SH-SY5Y (cell line): ENCODE measurements at regions not wholly inside any gene's neighbourhood (a gene's known extent, or its start where the extent isn't known, plus 50 kb on each side); places are given as distances from the start of the nearest gene placed in this dataset.

Experiments
- GATA2 ChIP-seq: IDR thresholded peaks from 2 replicates; pipeline ENCODE4 v1.6.1; 2011; ENCODE audit warnings: mild to moderate bottlenecking, low read depth, low read length
- GATA3 ChIP-seq: IDR thresholded peaks from 2 replicates; pipeline ENCODE4 v1.6.1; 2011; ENCODE audit warnings: low read depth, mild to moderate bottlenecking, low read length, moderate library complexity

GRCh38 chr11:82465481-82465880 is 268.2 kb downstream of the FAM181B start:
- no peak for TF ChIP-seq GATA2
- no peak for TF ChIP-seq GATA3
